ENCODE measurements at regions not wholly inside any gene's neighbourhood (a gene's known extent, or its start where the extent isn't known, plus 50 kb on each side); places are given as distances from the start of the nearest gene placed in this dataset.

DNA sequence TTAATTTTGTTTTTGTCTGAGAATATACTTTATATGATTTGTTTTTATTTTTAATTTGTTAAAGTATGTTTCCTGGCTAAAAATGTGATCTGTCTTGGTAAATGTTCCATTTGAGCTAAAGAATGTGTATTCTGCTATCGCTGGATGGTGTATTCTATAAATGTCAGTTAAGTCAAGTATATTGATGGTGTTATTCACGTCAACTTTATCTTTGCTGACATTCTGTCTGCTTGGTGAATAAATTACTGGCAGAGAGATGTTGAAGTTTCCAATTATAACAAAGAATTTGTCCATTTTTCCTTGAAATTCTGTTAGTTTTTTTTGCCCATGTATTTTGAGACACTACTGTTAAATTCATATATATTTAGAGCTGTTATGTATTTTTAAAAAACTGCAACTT lies 1131.8 kb upstream of the GJE1 start:
- H3K4me3 ChIP-seq (ENCODE audit: low read depth, low read length): no peak overlapping the region
- DNase-seq (ENCODE audit: low read depth): no peak
- TF ChIP-seq CTCF (IDR thresholded peaks at IDR 0.05; ENCODE audit: low read depth, low read length, missing control alignments): no peak
- in situ Hi-C loops (cut with HindIII; ENCODE audit: low sequenced_read_pairs): no loop called here

- TF ChIP-seq CTCF (IDR thresholded peaks at IDR 0.05; ENCODE audit: low read depth, low read length, missing control alignments): no peak
- in situ Hi-C loops (cut with HindIII; ENCODE audit: low sequenced_read_pairs): no loop called here
- DNase-seq (ENCODE audit: low read depth): no peak
- no peak overlapping the region for H3K4me3 ChIP-seq (ENCODE audit: low read depth, low read length)
These were observed 1139.2 kb upstream of the GJE1 start for GRCh38 chr6:140993515-140993914.

DNA sequence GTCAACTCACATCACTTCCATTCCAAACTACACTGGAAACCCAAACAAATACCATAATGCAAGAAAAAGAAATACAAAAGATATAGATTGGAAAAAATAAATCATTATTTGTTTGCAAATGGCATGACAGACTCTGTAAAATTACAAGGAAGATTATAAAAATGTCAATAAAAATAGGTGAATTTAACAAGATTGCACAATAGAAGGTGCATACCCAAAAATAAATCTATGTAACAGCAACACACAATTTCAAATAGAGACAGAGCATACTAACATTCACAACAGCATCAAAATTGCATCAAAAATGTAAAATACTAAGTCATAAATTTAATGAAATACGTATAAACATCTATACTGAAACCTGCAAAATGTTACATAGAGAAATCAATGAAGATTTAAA lies 1140.0 kb upstream of the GJE1 start:
- in situ Hi-C loops (cut with HindIII; ENCODE audit: low sequenced_read_pairs): no loop called here
- no peak for DNase-seq (ENCODE audit: low read depth)
- no peak for TF ChIP-seq CTCF (IDR thresholded peaks at IDR 0.05; ENCODE audit: low read depth, low read length, missing control alignments)
- H3K4me3 ChIP-seq (ENCODE audit: low read depth, low read length): no peak overlapping the region

DNA sequence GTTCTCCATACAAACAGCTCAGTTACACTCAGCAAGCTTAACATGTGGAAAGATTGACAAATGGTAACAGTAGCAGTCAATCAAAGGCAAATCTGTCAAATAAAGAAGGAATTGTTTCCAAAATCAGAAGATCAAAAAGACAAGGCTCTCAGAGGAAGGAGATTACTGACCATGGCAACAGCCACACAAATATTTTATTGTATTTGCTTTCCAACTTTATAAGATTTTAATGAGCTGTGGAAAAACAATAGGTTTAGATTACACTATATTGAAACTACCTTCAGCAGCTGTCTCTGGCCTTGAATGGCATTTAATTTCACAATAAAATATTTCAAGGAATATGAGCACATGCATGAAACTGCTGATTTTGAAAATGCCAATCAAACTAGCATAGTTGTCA lies 1143.9 kb upstream of the GJE1 start:
- TF ChIP-seq CTCF (IDR thresholded peaks at IDR 0.05; ENCODE audit: low read depth, low read length, missing control alignments): no peak
- no peak for DNase-seq (ENCODE audit: low read depth)
- in situ Hi-C loops (cut with HindIII; ENCODE audit: low sequenced_read_pairs): no loop called here
- no peak overlapping the region for H3K4me3 ChIP-seq (ENCODE audit: low read depth, low read length)

- no peak for DNase-seq (ENCODE audit: low read depth)
- TF ChIP-seq CTCF (IDR thresholded peaks at IDR 0.05; ENCODE audit: low read depth, low read length, missing control alignments): no peak
- in situ Hi-C loops (cut with HindIII; ENCODE audit: low sequenced_read_pairs): no loop called here
- no peak overlapping the region for H3K4me3 ChIP-seq (ENCODE audit: low read depth, low read length)
These were observed 1145.2 kb upstream of the GJE1 start for GRCh38 chr6:140987364-140988155.

DNA sequence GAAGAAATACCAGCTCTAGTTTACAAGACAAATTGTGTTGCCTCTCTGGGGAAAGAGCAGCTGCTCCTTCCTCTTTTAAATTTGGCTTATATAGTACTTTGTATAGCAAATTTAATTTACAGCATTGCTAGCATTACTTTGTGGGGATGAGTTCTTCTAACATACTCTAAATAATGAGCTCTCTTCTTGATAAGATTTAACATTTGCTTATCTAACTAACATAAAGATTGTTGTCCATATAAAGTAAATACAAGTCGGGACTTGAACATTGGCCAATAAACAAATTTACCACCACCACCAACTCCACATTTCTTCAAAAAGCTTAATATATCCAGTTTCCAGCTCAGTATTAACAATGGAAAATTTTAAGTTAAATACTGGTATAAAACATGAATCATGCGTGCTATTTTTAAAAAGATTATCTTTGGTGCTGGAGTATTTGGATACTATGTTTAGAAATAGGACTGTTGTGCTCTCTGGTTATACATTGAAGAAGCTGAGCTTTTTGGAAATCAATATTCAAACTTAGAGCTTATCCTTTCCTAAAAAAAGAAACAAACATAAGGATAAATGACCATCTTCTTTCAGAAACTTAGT lies 1146.9 kb upstream of the GJE1 start:
- in situ Hi-C loops (cut with HindIII; ENCODE audit: low sequenced_read_pairs): no loop called here

More for the DNA sequence above, 1146.9 kb upstream of the GJE1 start:
- no peak overlapping the region for H3K4me3 ChIP-seq (ENCODE audit: low read depth, low read length)
- TF ChIP-seq CTCF (IDR thresholded peaks at IDR 0.05; ENCODE audit: low read depth, low read length, missing control alignments): no peak
- no peak for DNase-seq (ENCODE audit: low read depth)
